ENCODE measurements at regions not wholly inside any gene's neighbourhood (a gene's known extent, or its start where the extent isn't known, plus 50 kb on each side); places are given as distances from the start of the nearest gene placed in this dataset.
"Not testable (repeated sequence)": the region's sequence is repeated elsewhere in the genome, so short reads cannot be mapped to it uniquely, and the experiment has no call there.

DNA sequence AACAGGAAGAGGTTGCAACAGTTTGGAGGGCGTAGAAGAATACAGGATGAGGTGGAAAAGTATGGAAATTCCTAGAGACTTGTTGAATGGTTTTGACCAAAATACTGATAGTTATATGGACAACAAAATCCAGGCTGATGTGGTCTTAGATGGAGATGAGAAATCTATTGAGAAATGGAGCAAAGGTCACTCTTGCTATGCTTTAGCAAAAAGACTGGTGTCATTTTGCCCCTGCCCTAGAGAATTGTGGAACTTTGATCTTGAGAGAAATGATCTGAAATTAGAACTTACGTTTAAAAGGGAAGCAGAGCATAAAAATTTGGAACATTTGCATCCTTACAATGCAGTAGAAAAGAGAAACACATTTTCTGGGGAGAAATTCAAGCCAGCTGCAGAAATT is 686.9 kb upstream of the GBE1 start:
- DNase-seq (ENCODE audit: low read depth): no peak
- H3K4me3 ChIP-seq (ENCODE audit: low read length): no peak overlapping the region
- TF ChIP-seq, protein P1, sequence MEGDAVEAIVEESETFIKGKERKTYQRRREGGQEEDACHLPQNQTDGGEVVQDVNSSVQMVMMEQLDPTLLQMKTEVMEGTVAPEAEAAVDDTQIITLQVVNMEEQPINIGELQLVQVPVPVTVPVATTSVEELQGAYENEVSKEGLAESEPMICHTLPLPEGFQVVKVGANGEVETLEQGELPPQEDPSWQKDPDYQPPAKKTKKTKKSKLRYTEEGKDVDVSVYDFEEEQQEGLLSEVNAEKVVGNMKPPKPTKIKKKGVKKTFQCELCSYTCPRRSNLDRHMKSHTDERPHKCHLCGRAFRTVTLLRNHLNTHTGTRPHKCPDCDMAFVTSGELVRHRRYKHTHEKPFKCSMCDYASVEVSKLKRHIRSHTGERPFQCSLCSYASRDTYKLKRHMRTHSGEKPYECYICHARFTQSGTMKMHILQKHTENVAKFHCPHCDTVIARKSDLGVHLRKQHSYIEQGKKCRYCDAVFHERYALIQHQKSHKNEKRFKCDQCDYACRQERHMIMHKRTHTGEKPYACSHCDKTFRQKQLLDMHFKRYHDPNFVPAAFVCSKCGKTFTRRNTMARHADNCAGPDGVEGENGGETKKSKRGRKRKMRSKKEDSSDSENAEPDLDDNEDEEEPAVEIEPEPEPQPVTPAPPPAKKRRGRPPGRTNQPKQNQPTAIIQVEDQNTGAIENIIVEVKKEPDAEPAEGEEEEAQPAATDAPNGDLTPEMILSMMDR (IDR thresholded peaks at IDR 0.05; ENCODE audit: insufficient read depth, low read depth, low read length, missing control alignments): no peak

GRCh38 chr3:82428821-82429220 is 667.4 kb upstream of the GBE1 start:
- not testable (repeated sequence) for DNase-seq (ENCODE audit: low read depth); H3K4me3 ChIP-seq (ENCODE audit: low read length)

DNA sequence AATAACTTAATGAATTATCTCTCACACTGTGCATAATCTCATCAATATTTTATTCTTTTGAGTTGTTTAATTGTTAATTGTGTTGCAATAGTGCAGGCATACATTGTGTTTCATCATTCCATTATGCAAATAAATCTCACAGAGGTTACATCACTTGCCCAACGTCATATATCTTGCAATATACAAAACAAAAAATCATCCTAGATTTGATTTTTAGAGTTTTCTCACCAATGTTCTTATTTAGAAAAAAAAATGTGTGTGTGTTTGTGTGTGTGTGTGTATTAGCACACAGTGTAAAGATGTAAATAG is 662.5 kb upstream of the GBE1 start:
- TF ChIP-seq, protein P1 (IDR thresholded peaks at IDR 0.05; ENCODE audit: insufficient read depth, low read depth, low read length, missing control alignments): no peak
- no peak overlapping the region for H3K4me3 ChIP-seq (ENCODE audit: low read length)
- DNase-seq (ENCODE audit: low read depth): no peak

- no peak for DNase-seq (ENCODE audit: low read depth)
- TF ChIP-seq, protein P1 (IDR thresholded peaks at IDR 0.05; ENCODE audit: insufficient read depth, low read depth, low read length, missing control alignments): no peak
- no peak overlapping the region for H3K4me3 ChIP-seq (ENCODE audit: low read length)
Observed at GRCh38 chr3:82423268-82424030, 662.0 kb upstream of the GBE1 start.

GRCh38 chr3:82416830-82417229 is 655.4 kb upstream of the GBE1 start:
- TF ChIP-seq, protein P1 (IDR thresholded peaks at IDR 0.05; ENCODE audit: insufficient read depth, low read depth, low read length, missing control alignments): no peak
- no peak overlapping the region for H3K4me3 ChIP-seq (ENCODE audit: low read length)
- no peak for DNase-seq (ENCODE audit: low read depth)

- H3K4me3 ChIP-seq (ENCODE audit: low read length): no peak overlapping the region
- TF ChIP-seq, protein P1 (IDR thresholded peaks at IDR 0.05; ENCODE audit: insufficient read depth, low read depth, low read length, missing control alignments): no peak
- no peak for DNase-seq (ENCODE audit: low read depth)
Observed at GRCh38 chr3:82416349-82416748, 654.9 kb upstream of the GBE1 start.

DNA sequence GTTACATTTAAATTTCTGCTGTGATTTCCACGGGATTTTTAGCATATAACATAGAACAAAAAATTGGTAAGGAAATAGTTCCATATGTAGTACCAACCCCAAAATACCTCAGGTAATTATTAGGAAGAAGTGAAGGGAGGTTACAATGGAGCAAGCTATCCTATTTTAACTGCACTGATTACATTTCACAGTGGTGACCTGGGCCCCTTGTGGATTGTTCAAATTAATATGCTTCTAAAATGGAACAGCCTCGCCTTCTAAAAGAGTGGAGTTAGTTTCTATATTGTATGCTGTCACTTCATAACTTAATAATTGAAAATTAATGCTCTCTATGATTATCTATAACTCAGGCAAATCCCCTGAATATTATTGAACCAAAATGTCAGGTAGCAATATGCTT is 651.7 kb upstream of the GBE1 start:
- no peak for DNase-seq (ENCODE audit: low read depth)
- TF ChIP-seq, protein P1 (IDR thresholded peaks at IDR 0.05; ENCODE audit: insufficient read depth, low read depth, low read length, missing control alignments): no peak
- no peak overlapping the region for H3K4me3 ChIP-seq (ENCODE audit: low read length)

All from epithelial cell of esophagus (primary cell).